Activated CD8-positive, alpha-beta T cell treated with anti-CD3 and anti-CD28 coated beads for 36 hours (primary cell): ENCODE measurements at regions not wholly inside any gene's neighbourhood (a gene's known extent, or its start where the extent isn't known, plus 50 kb on each side); places are given as distances from the start of the nearest gene placed in this dataset.

Experiments used
- ATAC-seq: fragments of 200-7000 bp; cut with Tn5 transposase; one replicate; pipeline ENCODE4 v1.10.0; 2021; ENCODE audit warnings: mild to moderate bottlenecking, moderate library complexity
- CTCF ChIA-PET: fragments of 350-600 bp; sonication (Branson Sonifier 250); formaldehyde crosslinking; loops from one replicate; lab custom pipeline; 2021; ENCODE audit warnings: antibody characterized with exemption; lab: Charles Lee
- POLR2A ChIA-PET: fragments of 350-600 bp; sonication (Branson Sonifier 250); formaldehyde crosslinking; loops from one replicate; lab custom pipeline; 2021; ENCODE audit warnings: antibody characterized with exemption; lab: Charles Lee
- DNase-seq: peaks from one replicate; pipeline ENCODE4 v3.0.0-alpha.2; 2020
- H3K27ac Mint-ChIP-seq: one replicate; pipeline ENCODE4 v1.8.0; 2021; ENCODE audit warnings: mild to moderate bottlenecking, mixed read lengths
- H3K27me3 Mint-ChIP-seq: one replicate; pipeline ENCODE4 v1.8.0; 2021; ENCODE audit warnings: mixed read lengths
- H3K36me3 Mint-ChIP-seq: one replicate; pipeline ENCODE4 v1.8.0; 2021; ENCODE audit warnings: low read depth, mixed read lengths
- H3K4me1 Mint-ChIP-seq: one replicate; pipeline ENCODE4 v1.8.0; 2021; ENCODE audit warnings: low read depth, mixed read lengths
- H3K4me3 Mint-ChIP-seq: one replicate; pipeline ENCODE4 v1.8.0; 2021; ENCODE audit warnings: mild to moderate bottlenecking, moderate library complexity, mixed read lengths
- H3K9me3 Mint-ChIP-seq: one replicate; pipeline ENCODE4 v1.8.0; 2021; ENCODE audit warnings: mixed read lengths
- CTCF ChIP-seq: fragments of 200-600 bp; IDR thresholded peaks from one replicate; pipeline ENCODE4 v1.8.0; 2022; ENCODE audit warnings: antibody characterized with exemption, mild to moderate bottlenecking
- intact Hi-C: fragments of 100-400 bp; cut with micrococcal nuclease; formaldehyde crosslinking; loops from one replicate; pipeline ENCODE4 v1.10.0; 2022

GRCh38 chr2:238703053-238703415 lies 144.9 kb upstream of the TWIST2 start:
- DNase-seq (no peak), ATAC-seq (no peak)
- ChIA-PET CTCF (no interaction called here), POLR2A (no interaction called here)
- Mint-ChIP-seq H3K27ac (no peak overlapping the region), H3K9me3 (no peaks in the 10 kb centered on the region), H3K4me3 (no peak overlapping the region), H3K27me3 (no peaks in the 10 kb centered on the region), H3K4me1 (no peaks in the 10 kb centered on the region), H3K36me3 (no peaks in the 10 kb centered on the region)
- intact Hi-C loops = no loop called here
- TF ChIP-seq CTCF = no peak

- no peak overlapping the region for H3K27ac Mint-ChIP-seq
- H3K4me3 Mint-ChIP-seq = no peak overlapping the region
- no peaks in the 10 kb centered on the region for H3K36me3 Mint-ChIP-seq
- ChIA-PET POLR2A (no interaction called here), CTCF (no interaction called here)
- intact Hi-C loops = no loop called here
- peaks cover under 1% of the 10 kb centered on the region for H3K27me3 Mint-ChIP-seq
- TF ChIP-seq CTCF = no peak
- DNase-seq (no peak), ATAC-seq (no peak)
- no peaks in the 10 kb centered on the region for H3K9me3 Mint-ChIP-seq
- H3K4me1 Mint-ChIP-seq = no peaks in the 10 kb centered on the region
Measured at GRCh38 chr2:238703436-238703835, 144.4 kb upstream of the TWIST2 start.

- DNase-seq (no peak), ATAC-seq (no peak)
- Mint-ChIP-seq H3K9me3 (no peaks in the 10 kb centered on the region), H3K4me1 (no peaks in the 10 kb centered on the region), H3K36me3 (no peaks in the 10 kb centered on the region), H3K27ac (no peak overlapping the region), H3K27me3 (peaks cover 4% of the 10 kb centered on the region), H3K4me3 (no peak overlapping the region)
- POLR2A ChIA-PET = interaction anchor here (0.6 to 0.7 kb wide), 2 partner anchors 14 to 24 kb away, joined by 3 read pairs; no protein-coding TSS in a partner anchor
- intact Hi-C loops = no loop called here
- CTCF ChIA-PET = no interaction called here
- no peak for TF ChIP-seq CTCF
Measured at GRCh38 chr2:238704471-238705225, 143.2 kb upstream of the TWIST2 start.

GRCh38 chr2:238706163-238706562 lies 141.7 kb upstream of the TWIST2 start:
- H3K27ac Mint-ChIP-seq = no peak overlapping the region
- CTCF ChIA-PET = no interaction called here
- ATAC-seq = no peak
- H3K9me3 Mint-ChIP-seq = no peaks in the 10 kb centered on the region
- no peak overlapping the region for H3K4me3 Mint-ChIP-seq
- DNase-seq = no peak
- intact Hi-C loops = no loop called here
- TF ChIP-seq CTCF = no peak
- H3K4me1 Mint-ChIP-seq = no peaks in the 10 kb centered on the region
- H3K36me3 Mint-ChIP-seq = no peaks in the 10 kb centered on the region
- POLR2A ChIA-PET = no interaction called here
- peaks cover 4% of the 10 kb centered on the region for H3K27me3 Mint-ChIP-seq

GRCh38 chr2:238706673-238707072 lies 141.2 kb upstream of the TWIST2 start:
- Mint-ChIP-seq H3K9me3 (no peaks in the 10 kb centered on the region), H3K27ac (no peak overlapping the region), H3K4me3 (no peak overlapping the region), H3K27me3 (peaks cover 4% of the 10 kb centered on the region), H3K4me1 (no peaks in the 10 kb centered on the region), H3K36me3 (no peaks in the 10 kb centered on the region)
- ATAC-seq (no peak), DNase-seq (no peak)
- no peak for TF ChIP-seq CTCF
- intact Hi-C loops = no loop called here
- ChIA-PET CTCF (no interaction called here), POLR2A (no interaction called here)
